Fibroblast of villous mesenchyme (primary cell): ENCODE measurements at regions not wholly inside any gene's neighbourhood (a gene's known extent, or its start where the extent isn't known, plus 50 kb on each side); places are given as distances from the start of the nearest gene placed in this dataset.

ENCODE experiments used
- DNase-seq: peaks from one replicate; pipeline ENCODE4 v3.0.0-alpha.2; 2010; ENCODE audit warnings: low read depth
- H3K4me3 ChIP-seq: 2 replicates; pipeline ENCODE4 v1.5.1; 2011; ENCODE audit warnings: low read depth, mild to moderate bottlenecking, low read length
- TF ChIP-seq, protein P1 (sequence below): IDR thresholded peaks from 2 replicates; pipeline ENCODE4 v1.5.1; 2012; ENCODE audit warnings: low read depth, mild to moderate bottlenecking, low read length; ENCODE audit not compliant: insufficient read depth

DNA sequence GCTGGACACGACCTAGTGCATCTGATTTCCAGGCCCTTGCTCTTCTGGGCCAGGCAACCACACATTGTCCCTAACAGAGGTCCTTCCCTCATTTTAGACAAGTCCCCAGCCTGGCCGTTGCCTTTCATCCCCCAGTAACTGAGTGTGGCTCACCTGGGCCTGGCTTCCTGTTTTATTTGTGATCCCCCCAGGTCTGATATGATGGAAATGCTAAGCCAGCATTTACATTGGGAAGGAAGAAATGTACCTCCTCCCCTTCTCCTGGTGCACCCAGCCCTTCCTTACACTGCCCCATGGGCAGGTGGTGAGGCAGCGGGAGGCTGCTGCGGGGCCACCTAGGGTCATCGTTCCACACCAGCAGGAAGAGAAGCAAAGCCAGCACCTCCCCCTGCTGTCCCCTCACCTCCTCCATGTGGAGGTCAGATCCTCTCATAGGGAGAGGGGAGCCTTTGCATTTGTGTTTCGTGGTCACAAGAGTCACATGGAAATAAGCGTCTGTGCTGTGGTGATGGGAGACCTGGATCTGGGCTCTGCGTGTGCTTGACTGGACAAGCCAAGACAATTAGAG is 108.8 kb downstream of the GLRX3 start:
- no peak overlapping the region for H3K4me3 ChIP-seq
- TF ChIP-seq, protein P1, sequence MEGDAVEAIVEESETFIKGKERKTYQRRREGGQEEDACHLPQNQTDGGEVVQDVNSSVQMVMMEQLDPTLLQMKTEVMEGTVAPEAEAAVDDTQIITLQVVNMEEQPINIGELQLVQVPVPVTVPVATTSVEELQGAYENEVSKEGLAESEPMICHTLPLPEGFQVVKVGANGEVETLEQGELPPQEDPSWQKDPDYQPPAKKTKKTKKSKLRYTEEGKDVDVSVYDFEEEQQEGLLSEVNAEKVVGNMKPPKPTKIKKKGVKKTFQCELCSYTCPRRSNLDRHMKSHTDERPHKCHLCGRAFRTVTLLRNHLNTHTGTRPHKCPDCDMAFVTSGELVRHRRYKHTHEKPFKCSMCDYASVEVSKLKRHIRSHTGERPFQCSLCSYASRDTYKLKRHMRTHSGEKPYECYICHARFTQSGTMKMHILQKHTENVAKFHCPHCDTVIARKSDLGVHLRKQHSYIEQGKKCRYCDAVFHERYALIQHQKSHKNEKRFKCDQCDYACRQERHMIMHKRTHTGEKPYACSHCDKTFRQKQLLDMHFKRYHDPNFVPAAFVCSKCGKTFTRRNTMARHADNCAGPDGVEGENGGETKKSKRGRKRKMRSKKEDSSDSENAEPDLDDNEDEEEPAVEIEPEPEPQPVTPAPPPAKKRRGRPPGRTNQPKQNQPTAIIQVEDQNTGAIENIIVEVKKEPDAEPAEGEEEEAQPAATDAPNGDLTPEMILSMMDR = no peak
- DNase-seq = no peak

DNA sequence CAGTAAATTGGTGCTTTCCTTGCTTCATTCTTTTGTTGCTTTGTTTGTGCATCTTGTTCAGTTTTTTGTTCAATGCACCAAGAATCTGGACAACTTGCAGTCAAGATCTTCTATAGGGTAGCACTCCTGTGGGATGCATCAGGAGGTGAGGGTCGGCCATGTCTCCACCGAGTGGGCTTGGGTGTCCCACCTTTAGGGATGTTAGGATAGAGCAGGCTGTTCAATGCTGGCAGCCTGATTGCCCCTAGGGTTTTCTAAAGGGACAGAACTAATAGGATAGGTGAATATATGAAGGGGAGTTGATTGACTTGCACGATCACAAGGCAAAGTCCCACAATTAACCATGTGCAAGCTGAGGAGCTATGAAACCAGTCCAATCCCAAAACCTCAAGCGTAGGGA is 109.9 kb downstream of the GLRX3 start:
- no peak for DNase-seq
- TF ChIP-seq, protein P1 = no peak
- H3K4me3 ChIP-seq = no peak overlapping the region

DNA sequence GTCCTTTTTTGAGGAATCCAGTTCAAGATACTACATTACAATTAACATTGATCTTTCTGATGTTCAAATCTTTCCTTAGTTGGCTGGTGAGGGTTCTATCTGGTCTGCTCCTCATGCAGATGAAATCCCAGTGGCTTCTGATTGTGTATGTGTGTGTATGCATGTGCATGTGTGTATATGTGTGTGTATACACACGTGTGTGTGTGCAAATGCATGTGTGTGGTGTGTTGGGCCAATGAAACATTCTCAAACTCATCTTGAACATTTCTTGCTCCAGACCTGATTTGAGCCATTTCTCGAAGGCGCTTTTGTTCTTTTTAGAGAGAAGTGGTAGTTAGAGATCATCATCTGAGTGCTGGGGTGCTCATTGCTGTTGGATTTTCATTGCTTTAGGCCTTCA is 113.9 kb downstream of the GLRX3 start:
- TF ChIP-seq, protein P1 = no peak
- H3K4me3 ChIP-seq = no peak overlapping the region
- DNase-seq = no peak

DNA sequence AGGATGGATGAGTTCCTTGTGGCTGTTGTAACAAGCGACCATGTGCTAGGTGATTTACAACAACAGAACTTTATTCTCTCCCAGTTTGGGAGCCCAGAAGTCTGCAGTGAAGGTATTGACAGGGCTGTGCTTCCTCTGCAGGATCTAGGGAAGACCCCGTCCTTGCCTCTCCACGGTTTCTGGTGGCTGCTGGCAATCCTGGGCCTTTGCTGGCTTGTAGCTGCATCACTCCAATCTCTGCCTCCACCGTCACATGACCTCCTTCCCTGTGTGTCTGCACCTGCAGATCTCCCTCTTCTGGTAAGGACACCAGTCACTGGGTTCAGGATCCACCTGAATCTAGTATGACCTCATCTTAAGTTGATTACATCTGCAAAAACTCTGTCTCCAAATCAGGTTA is 115.6 kb downstream of the GLRX3 start:
- TF ChIP-seq, protein P1 = no peak
- no peak overlapping the region for H3K4me3 ChIP-seq
- DNase-seq = no peak

DNA sequence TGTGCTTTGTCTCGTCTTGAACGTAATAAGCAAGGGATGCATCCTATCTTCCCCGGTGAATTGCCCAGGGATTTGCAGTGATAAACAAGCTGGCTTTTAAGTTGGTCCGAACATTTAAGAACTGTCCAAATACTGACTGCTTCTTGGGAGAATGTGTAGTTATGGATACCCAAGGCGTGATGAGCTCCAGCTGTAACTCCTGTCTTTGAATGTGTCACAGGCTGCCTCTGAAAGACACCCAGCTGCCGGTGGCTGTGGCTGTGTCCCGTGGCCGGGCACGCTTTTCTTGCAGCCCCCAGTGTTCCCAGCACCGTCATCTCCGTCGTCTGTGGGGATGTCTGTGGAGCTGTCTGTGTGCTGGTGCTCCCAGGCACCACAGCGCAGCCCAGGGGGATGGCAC is 118.1 kb downstream of the GLRX3 start:
- no peak overlapping the region for H3K4me3 ChIP-seq
- TF ChIP-seq, protein P1 = no peak
- DNase-seq = no peak

DNA sequence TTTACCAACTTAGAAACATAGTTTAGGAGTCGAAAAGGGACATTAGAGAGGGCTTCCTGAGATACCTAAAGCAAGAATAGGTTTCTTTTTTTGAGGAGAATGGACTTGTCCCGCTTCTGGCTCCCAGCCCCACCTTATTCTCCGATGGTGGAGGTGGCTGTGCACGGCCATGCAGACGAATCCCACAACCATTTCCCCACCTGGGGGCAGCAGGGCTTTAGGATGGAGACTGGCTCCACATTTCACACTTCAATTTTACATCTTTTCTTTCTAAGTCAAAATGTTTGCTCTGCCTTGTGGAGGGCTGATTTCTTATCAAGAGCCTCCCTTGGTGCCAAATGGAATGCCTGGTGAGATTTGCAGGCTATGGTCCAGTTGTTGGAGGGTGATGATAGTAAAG is 118.5 kb downstream of the GLRX3 start:
- no peak overlapping the region for H3K4me3 ChIP-seq
- no peak for DNase-seq
- TF ChIP-seq, protein P1 = no peak

DNA sequence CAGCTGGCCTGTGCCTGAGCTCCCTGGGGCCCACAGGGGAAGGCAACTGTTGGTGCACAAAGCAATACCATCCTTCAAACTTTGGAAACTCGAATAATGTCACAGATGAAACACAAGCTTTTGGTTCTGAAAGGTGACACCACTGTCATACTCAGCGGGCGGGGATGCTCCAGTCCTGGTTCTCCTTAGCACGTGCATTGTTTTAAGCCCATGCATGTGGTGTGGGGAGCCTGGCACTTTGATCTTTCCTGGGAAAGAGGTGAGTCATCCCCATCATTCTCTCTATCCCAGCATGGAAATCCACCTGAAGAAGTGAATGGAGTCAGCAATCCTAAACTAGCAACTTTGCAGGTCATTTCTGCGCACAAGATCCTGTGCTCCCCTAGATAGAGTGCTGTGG is 119.6 kb downstream of the GLRX3 start:
- no peak for DNase-seq
- TF ChIP-seq, protein P1 = no peak
- no peak overlapping the region for H3K4me3 ChIP-seq
